Hepatocyte (in vitro differentiated cells): ENCODE measurements at regions not wholly inside any gene's neighbourhood (a gene's known extent, or its start where the extent isn't known, plus 50 kb on each side); places are given as distances from the start of the nearest gene placed in this dataset.

ENCODE experiments used
- DNase-seq: peaks from one replicate; pipeline ENCODE4 v3.0.0-alpha.2; 2016; ENCODE audit warnings: low spot score
- H2AFZ ChIP-seq: fragments of 200-600 bp; sonication (generic); 2 replicates; pipeline ENCODE4 v1.6.0; 2016; ENCODE audit warnings: antibody characterized with exemption, mild to moderate bottlenecking
- H3K27ac ChIP-seq: fragments of 200-600 bp; sonication (generic); 2 replicates; pipeline ENCODE4 v1.5.1; 2016; ENCODE audit warnings: mild to moderate bottlenecking
- H3K27me3 ChIP-seq: fragments of 200-600 bp; sonication (generic); 2 replicates; pipeline ENCODE4 v1.6.1; 2016
- H3K36me3 ChIP-seq: fragments of 200-600 bp; sonication (generic); replicated peaks from 2 replicates; pipeline ENCODE4 v1.5.1; 2016; ENCODE audit warnings: low read depth; ENCODE audit not compliant: insufficient read depth
- H3K4me1 ChIP-seq: fragments of 200-600 bp; sonication (generic); 2 replicates; pipeline ENCODE4 v1.5.1; 2016; ENCODE audit warnings: mild to moderate bottlenecking, moderate library complexity; ENCODE audit not compliant: insufficient read depth
- H3K4me2 ChIP-seq: fragments of 200-600 bp; sonication (generic); 2 replicates; pipeline ENCODE4 v1.6.0; 2016
- H3K4me3 ChIP-seq: fragments of 200-600 bp; sonication (generic); 2 replicates; pipeline ENCODE4 v1.5.1; 2016; ENCODE audit warnings: mild to moderate bottlenecking
- H3K79me2 ChIP-seq: fragments of 200-600 bp; sonication (generic); 2 replicates; pipeline ENCODE4 v1.6.0; 2017; ENCODE audit warnings: mild to moderate bottlenecking
- H3K9me2 ChIP-seq: fragments of 200-600 bp; sonication (generic); replicated peaks from 2 replicates; pipeline ENCODE4 v1.6.0; 2017; ENCODE audit warnings: mild to moderate bottlenecking; ENCODE audit not compliant: insufficient read depth
- H3K9me3 ChIP-seq: fragments of 200-600 bp; sonication (generic); 2 replicates; pipeline ENCODE4 v1.5.1; 2016; ENCODE audit warnings: low read depth, mild to moderate bottlenecking
- H4K20me1 ChIP-seq: fragments of 200-600 bp; sonication (generic); 2 replicates; pipeline ENCODE4 v1.6.0; 2016; ENCODE audit warnings: mild to moderate bottlenecking; ENCODE audit not compliant: insufficient read depth, poor library complexity, severe bottlenecking
- EZH2 ChIP-seq: fragments of 200-600 bp; sonication (generic); IDR thresholded peaks from 2 replicates; pipeline ENCODE4 v1.6.1; 2016; ENCODE audit warnings: antibody characterized with exemption, mild to moderate bottlenecking, borderline replicate concordance
- EZH2phosphoT487 ChIP-seq: fragments of 200-600 bp; sonication (generic); IDR thresholded peaks from one replicate; pipeline ENCODE4 v1.6.1; 2018; ENCODE audit warnings: antibody characterized with exemption, mild to moderate bottlenecking, low read depth, moderate library complexity; ENCODE audit not compliant: unreplicated experiment, severe bottlenecking
- WGBS: methylation state at CpG from one replicate; pipeline ENCODE4 v1.1.6; 2016; ENCODE audit warnings: low lambda C conversion rate; ENCODE audit errors: missing lambda C conversion rate; 5-methylcytosine and 5-hydroxymethylcytosine counted together
- TF ChIP-seq, protein P1 (sequence below): fragments of 200-600 bp; sonication (generic); IDR thresholded peaks from 2 replicates; pipeline ENCODE4 v1.5.1; 2016; ENCODE audit warnings: antibody characterized with exemption, mild to moderate bottlenecking; ENCODE audit not compliant: poor library complexity

DNA sequence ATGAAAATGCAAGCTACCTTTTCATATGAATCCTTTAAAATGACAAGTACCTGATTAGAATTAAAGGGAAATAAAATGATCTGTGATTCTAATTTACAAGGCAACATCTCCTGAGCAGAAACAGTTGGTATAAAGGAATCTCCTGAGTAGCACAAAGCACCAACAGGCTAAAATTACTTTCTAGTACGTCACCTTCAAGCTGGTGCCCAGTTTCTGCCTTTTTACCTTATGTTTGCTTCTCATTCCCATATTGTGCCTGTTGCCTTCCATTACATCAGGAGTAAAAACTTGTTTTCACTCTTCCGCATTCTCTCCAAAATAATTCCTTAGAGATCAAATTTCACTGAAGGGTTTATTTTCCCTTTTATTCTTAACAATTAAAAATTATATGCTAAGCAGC lies 587.1 kb upstream of the KCND2 start:
- no peak for TF ChIP-seq EZH2

DNA sequence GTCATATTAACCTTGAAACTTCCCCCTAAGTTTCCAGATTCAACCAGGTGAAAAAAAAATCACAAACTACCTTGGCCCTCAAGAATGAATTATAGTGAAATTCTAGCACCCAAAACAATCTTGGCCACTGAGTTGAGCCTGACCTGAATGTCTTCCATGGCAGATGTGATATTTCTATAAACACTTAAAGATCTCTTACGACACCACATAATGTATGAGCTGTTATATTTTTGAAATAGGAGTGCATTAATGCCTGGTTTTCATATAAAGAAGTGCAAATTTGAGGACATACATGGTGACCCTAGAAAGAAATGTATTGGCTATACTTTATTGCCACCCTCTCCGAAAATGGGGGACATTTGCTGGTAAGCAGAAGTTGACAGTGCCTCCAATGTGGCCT lies 584.1 kb upstream of the KCND2 start:
- H4K20me1 ChIP-seq, result no peaks in the 10 kb centered on the region
- no peaks in the 10 kb centered on the region for H3K4me1 ChIP-seq
- H3K36me3 ChIP-seq, result no peaks in the 10 kb centered on the region
- H3K9me3 ChIP-seq, result no peaks in the 10 kb centered on the region
- no peak overlapping the region for H3K27ac ChIP-seq
- 93% methylated on average over 2 of the region's 2 CpGs for WGBS
- H2AFZ ChIP-seq, result no peak overlapping the region
- no peak overlapping the region for H3K4me3 ChIP-seq
- no peaks in the 10 kb centered on the region for H3K9me2 ChIP-seq
- no peak for DNase-seq
- H3K27me3 ChIP-seq, result no peaks in the 10 kb centered on the region
- H3K79me2 ChIP-seq, result no peaks in the 10 kb centered on the region
- no peak overlapping the region for H3K4me2 ChIP-seq
- TF ChIP-seq EZH2 (no peak), EZH2phosphoT487 (no peak)
- TF ChIP-seq, protein P1, sequence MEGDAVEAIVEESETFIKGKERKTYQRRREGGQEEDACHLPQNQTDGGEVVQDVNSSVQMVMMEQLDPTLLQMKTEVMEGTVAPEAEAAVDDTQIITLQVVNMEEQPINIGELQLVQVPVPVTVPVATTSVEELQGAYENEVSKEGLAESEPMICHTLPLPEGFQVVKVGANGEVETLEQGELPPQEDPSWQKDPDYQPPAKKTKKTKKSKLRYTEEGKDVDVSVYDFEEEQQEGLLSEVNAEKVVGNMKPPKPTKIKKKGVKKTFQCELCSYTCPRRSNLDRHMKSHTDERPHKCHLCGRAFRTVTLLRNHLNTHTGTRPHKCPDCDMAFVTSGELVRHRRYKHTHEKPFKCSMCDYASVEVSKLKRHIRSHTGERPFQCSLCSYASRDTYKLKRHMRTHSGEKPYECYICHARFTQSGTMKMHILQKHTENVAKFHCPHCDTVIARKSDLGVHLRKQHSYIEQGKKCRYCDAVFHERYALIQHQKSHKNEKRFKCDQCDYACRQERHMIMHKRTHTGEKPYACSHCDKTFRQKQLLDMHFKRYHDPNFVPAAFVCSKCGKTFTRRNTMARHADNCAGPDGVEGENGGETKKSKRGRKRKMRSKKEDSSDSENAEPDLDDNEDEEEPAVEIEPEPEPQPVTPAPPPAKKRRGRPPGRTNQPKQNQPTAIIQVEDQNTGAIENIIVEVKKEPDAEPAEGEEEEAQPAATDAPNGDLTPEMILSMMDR, result no peak

More for the DNA sequence above, 587.1 kb upstream of the KCND2 start:
- H3K36me3 ChIP-seq, result no peaks in the 10 kb centered on the region
- 78% methylated on average over 2 of the region's 2 CpGs for WGBS
- H3K27ac ChIP-seq, result no peak overlapping the region
- no peak overlapping the region for H3K4me2 ChIP-seq
- no peaks in the 10 kb centered on the region for H3K4me1 ChIP-seq
- no peaks in the 10 kb centered on the region for H3K9me2 ChIP-seq
- no peak for DNase-seq
- no peaks in the 10 kb centered on the region for H3K9me3 ChIP-seq
- no peak overlapping the region for H2AFZ ChIP-seq
- no peaks in the 10 kb centered on the region for H3K27me3 ChIP-seq
- no peaks in the 10 kb centered on the region for H3K79me2 ChIP-seq
- H3K4me3 ChIP-seq, result no peak overlapping the region
- H4K20me1 ChIP-seq, result no peaks in the 10 kb centered on the region

DNA sequence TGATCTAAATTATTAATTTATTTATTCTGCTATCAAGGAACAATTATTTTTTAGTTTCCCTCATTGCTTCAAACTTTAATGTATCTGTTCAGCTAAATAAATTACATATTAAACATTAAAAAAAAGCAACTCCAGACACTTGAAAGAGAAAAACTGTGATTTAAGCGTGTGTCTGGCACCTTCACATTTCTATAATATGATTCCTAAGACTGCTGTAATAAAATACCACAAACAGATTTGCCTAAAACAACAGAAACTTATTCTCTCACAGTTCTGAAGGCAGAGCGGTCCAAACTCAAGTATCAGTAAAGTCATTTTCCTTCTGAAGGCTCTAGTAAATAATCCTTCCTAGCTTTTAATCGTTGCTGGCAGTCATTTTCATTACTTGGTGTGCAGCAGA lies 580.4 kb upstream of the KCND2 start:
- 89% methylated on average over 3 of the region's 3 CpGs for WGBS

DNA sequence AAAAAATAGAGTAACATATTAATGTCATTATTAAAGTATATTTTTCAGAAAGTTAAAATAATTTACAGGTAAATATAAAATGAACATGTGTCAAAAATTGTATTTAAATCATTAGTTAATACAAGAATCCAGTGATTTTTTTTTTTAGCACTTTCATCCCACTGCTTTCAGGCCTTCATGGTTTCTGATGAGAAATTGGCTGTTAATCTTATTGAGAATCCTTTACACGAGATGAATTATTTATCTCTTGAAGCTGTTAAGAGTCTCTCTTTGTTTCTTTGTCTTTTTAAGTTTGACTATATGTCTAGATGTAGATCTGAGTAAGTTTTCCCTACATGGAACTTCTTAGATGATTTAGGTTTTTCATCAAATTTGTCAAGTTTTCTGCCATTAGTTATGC lies 578.5 kb upstream of the KCND2 start:
- TF ChIP-seq, protein P1, result no peak
- TF ChIP-seq EZH2 (no peak), EZH2phosphoT487 (no peak)
- no peaks in the 10 kb centered on the region for H3K79me2 ChIP-seq
- 69% methylated on average over 1 of the region's 1 CpG for WGBS
- no peak for DNase-seq
- no peaks in the 10 kb centered on the region for H3K9me3 ChIP-seq
- H3K27me3 ChIP-seq, result no peaks in the 10 kb centered on the region
- H3K36me3 ChIP-seq, result no peaks in the 10 kb centered on the region
- no peak overlapping the region for H3K4me3 ChIP-seq
- no peaks in the 10 kb centered on the region for H3K9me2 ChIP-seq
- H4K20me1 ChIP-seq, result no peaks in the 10 kb centered on the region
- no peak overlapping the region for H2AFZ ChIP-seq
- no peaks in the 10 kb centered on the region for H3K4me1 ChIP-seq
- H3K27ac ChIP-seq, result no peak overlapping the region
- H3K4me2 ChIP-seq, result no peak overlapping the region

More for the DNA sequence above, 580.4 kb upstream of the KCND2 start:
- H3K9me2 ChIP-seq, result no peaks in the 10 kb centered on the region
- no peak overlapping the region for H3K4me2 ChIP-seq
- H3K4me3 ChIP-seq, result no peak overlapping the region
- no peaks in the 10 kb centered on the region for H4K20me1 ChIP-seq
- DNase-seq, result no peak
- TF ChIP-seq EZH2 (no peak), EZH2phosphoT487 (no peak)
- TF ChIP-seq, protein P1, result no peak
- H2AFZ ChIP-seq, result no peak overlapping the region
- no peaks in the 10 kb centered on the region for H3K27me3 ChIP-seq
- H3K9me3 ChIP-seq, result no peaks in the 10 kb centered on the region
- H3K79me2 ChIP-seq, result no peaks in the 10 kb centered on the region
- H3K27ac ChIP-seq, result no peak overlapping the region
- no peaks in the 10 kb centered on the region for H3K4me1 ChIP-seq
- no peaks in the 10 kb centered on the region for H3K36me3 ChIP-seq
